Stimulated activated CD8-positive, alpha-beta memory T cell treated with anti-CD3 and anti-CD28 coated beads, Interleukin-4, amount 100 ng/mL, for 48 hours (primary cell): ENCODE measurements at regions not wholly inside any gene's neighbourhood (a gene's known extent, or its start where the extent isn't known, plus 50 kb on each side); places are given as distances from the start of the nearest gene placed in this dataset.
"Not testable (repeated sequence)": the region's sequence is repeated elsewhere in the genome, so short reads cannot be mapped to it uniquely, and the experiment has no call there.

Experiments used
- DNase-seq: peaks from one replicate; pipeline ENCODE4 v3.0.0-alpha.2; 2020

DNA sequence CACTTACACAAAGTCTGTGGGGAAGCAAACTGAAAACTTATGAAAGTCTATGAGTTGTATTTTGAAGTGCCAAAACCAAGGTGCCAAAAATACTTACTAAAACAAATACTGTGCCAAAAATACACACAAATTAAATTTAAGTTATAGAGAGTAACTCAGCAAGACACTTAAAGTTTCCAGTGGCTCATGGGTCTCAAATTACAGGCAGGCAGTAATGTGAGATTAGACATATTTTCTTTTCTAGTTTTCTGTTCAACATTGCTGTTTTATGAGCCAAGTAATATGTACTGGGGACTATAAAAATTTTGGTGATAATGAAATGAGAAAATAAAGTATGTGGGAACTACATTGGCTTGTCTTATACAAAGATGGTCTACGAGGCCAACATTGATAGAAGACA is 172.2 kb upstream of the SNX2 start:
- no peak for DNase-seq

GRCh38 chr5:122605236-122605635 is 169.6 kb upstream of the SNX2 start:
- DNase-seq, result no peak

GRCh38 chr5:122607818-122608217 is 167.1 kb upstream of the SNX2 start:
- DNase-seq, result no peak

- no peak for DNase-seq
These were observed 166.7 kb upstream of the SNX2 start for GRCh38 chr5:122608222-122608621.

DNA sequence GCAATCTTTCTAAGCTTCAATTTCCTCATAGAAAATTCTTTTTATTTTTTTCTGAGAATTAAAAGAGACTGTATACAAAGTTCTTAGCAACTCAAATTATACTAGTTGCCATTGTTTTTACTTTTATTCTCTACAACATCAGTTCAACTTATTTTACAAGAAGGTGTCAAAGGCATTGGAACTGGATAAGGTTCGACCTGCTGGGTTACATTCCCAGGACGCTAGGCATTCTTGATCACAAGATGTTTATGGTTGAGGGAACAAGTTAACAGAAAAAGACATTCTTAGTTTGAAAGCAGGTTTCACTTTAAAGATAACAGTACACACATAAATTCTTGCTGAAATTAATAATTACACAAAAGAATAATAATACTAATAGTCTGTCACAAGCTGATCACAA is 163.5 kb upstream of the SNX2 start:
- DNase-seq, result no peak

- no peak for DNase-seq
These were observed 162.0 kb upstream of the SNX2 start for GRCh38 chr5:122612901-122613300.

DNA sequence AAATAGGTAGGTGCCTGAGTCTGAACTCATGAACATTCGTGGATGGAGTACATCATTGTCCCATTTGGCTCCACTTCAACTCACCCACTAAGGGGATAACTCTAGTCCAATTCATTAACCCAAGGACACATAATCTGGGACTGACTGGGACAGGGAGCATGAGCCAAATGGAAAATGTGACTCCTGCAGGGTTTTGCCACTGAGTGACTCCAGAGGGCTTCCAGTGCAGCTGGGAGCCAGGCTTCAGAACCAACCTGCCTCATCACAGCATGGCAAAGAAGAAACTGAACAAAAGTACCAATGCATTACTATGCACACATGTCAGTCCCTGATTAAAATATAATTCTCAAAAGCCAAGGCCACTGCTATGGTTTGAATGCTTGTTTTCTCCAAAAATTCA is 159.7 kb upstream of the SNX2 start:
- no peak for DNase-seq

DNA sequence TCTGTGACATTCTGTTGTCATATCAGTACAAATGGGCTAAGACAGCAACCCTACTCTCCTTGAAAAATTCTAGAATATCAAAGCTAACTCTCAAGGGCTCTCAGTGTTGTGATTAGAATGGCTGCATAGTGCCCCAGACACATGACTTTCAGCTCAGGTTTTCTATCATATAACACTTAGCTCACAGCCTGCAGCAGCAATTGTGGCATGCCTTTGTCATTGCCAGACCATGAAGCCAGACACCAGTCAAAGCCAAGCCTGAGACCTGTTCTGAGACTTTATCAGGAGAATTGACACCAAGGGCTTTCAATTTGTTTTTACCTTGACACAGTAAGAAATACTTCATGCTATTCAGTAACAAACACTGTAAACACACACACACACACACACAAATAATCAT is 159.0 kb upstream of the SNX2 start:
- no peak for DNase-seq

DNA sequence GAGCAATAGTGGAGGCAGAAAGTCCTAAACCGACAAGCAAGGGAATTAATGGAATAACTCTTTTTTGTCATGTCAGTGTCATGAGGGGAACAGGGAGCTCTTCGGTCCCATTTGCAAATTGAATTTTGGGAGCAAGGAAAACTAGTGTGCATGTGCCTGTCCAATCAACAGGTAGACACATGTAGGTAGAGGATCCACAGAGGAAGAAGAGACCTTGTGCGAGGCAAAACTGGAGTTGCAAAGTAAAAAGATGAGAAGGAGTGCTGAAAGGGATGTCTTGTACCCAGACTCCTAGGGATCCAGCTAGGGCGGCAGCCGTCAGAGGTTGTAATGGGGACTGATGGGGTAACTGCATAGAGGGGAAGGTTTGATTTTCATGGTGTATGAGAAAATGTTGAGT is 156.8 kb upstream of the SNX2 start:
- DNase-seq, result not testable (repeated sequence)

GRCh38 chr5:122620768-122621167 is 154.1 kb upstream of the SNX2 start:
- not testable (repeated sequence) for DNase-seq

DNA sequence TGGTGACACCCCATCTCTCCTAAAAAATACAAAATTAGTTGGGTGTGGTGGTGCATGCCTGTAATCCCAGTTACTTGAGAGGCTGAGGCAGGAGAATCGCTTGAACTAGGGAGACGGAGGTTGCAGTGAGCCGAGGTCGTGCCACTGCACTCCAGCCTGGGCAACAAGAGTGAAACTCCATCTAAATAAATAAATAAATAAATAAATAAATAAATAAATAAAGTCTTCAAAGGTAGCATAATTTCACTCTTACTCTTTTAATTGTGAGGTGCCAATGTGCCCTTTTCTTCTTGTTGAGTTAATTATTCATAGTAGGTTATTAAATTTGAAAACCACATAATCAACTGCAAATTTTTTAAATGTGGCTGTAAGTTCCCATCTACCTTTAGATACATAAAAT is 146.2 kb upstream of the SNX2 start:
- DNase-seq, result not testable (repeated sequence)

- DNase-seq, result no peak
These were observed 145.7 kb upstream of the SNX2 start for GRCh38 chr5:122629121-122629677.

DNA sequence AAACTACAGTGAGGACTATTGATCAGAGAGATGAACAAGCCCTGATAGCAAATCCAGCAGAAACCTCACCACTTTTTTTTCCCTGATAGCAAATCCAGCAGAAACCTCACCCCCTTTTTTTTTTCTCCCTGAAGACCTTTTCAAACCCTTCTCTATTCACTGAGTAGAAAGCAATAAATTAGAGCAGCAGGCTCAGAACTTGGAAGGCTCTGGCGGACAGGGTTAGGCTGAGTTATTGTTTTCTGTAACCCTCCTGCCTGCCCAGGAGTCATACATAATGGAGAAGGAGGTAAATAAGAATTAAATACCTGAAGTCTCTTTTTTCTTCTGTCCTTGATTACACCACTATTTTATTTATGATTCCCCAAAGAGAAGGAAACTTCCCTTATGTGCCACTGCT is 136.3 kb upstream of the SNX2 start:
- no peak for DNase-seq

GRCh38 chr5:122639033-122639432 is 135.8 kb upstream of the SNX2 start:
- no peak for DNase-seq

- DNase-seq, result no peak
These were observed 135.0 kb upstream of the SNX2 start for GRCh38 chr5:122639864-122640263.

DNA sequence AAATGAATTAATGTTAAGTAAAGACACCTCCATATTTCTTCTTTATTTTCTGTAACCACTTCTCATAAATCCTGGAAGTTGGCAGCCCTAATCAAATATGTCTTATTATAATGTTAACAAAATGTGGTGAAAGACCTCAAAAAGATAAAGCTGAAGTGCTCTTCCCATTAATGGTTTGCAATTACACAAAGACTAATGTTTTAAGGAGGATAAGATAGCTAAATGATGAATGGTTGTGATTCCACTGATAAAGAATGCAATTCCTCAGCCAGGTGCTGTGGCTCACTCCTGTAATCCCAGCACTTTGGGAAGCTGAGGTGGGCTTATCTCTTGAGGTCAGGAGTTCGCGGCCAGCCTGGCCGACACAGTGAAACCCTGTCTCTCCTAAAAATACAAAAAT is 125.8 kb upstream of the SNX2 start:
- no peak for DNase-seq

- DNase-seq, result no peak
These were observed 121.5 kb upstream of the SNX2 start for GRCh38 chr5:122653087-122654017.

DNA sequence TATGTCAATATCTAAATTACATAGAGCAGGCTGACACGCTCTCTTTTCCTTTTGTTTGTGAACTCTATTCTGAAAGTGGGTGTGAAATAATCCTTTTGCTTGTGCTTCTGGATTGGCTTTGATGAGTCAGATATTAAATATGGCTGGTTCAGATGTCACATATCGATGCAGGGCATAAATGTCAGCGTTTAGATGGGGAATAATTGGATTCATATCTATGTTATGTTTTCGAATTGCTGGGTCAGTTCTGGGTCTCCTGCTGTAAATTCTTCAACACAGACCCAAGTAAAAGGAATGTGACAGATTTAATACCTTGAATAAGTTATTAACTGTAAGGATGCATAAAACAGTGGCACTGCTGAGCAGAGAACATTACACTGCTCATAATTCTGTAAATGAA is 118.7 kb upstream of the SNX2 start:
- no peak for DNase-seq

DNA sequence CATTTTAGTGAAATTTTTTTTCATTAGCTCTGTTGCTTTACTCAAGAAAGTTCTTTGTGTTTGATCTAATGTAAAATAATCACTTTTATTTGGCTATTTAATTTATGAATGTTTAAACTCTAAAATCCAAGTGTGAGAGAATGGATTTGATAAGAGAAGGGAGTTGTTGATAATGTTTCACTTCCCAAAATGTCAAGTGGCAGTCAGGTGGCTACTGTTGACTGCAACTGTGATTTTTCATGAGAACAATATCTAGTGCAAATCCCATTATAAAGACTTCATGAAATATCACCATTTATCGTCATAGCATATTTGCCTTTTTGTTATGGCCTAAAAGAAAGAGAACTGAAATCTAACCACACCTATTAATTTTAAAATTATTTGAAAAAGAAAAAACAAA is 118.3 kb upstream of the SNX2 start:
- DNase-seq, result no peak

DNA sequence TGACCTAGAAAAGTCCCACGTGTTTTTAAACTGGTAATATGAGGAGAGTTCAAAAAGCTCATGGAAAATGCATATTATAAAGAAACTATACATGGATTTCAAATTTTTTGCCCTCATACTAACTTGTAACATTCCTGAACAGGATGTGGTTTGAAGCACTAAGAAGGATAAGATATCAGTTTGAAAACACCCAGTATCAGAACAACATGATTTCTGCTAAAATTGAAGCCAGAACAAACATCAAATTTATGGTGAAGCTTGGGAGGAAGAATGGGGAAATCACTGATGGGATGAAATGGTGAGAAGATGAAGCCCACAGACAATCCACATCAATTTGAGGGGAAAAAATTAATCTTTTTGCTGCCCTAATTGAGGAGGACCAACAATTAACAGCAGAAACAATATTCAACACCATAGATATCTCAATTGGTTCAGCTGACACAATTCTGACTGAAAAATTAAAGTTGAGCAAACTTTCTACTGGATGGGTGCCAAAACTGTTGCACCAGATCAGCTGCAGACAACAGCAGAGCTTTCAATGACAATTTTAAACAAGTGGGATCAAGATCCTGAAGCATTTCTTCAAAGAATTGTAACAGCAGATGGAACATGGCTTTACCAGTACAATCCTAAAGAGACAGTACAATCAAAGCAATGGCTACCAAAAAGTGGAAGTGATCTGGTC is 113.2 kb upstream of the SNX2 start:
- no peak for DNase-seq

DNA sequence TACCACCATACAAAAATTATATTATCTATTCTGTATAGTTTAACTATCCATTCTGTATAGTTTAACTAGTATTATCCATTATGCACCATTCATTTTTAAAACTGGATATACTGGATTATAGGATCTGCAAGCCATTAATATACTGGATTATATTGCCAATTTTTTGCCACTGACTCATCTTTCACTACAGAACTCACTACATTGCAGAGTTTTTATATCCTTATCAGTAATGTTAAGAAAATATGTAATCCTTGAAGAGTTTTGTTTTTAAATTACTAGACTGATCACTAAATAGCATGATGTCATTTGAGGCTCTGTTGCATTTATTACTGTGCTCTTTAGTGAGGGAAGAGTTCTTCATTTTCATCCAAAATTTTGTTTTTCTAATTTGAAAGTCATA is 109.8 kb upstream of the SNX2 start:
- DNase-seq, result no peak

DNA sequence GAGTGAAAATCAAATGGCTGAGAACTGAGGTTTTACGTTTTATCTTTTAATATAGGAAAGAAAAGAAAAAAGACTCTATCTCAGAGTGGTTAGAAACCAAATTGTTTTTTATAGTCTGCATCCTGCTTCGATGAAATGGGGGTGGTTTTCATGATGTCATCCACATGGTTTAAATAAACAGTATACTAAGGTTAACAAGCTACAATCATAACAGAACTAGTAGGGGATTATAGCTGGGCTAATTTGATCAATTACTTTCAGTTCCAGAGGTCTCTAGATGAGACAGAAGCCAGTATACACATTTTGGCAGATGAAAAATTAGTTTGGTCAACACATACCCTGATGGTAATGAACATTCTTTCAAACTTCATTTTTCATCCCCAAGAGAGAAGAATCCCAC is 106.3 kb upstream of the SNX2 start:
- no peak for DNase-seq

DNA sequence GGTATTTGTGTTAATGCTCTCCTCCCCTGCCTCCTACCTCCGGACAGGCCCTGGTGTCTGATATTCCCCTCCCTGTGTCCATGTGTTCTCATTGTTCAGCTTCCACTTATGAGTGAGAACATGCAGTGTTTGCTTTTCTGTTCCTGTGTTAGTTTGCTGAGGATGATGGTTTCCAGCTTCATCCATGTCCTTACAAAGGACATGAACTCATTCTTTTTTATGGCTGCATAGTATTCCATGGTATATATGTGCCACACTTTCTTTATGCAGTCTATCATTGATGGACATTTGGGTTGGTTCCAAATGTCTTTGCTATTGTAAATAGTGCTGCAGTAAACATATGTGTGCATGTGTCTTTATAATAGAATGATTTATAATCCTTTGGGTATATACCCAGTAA is 105.2 kb upstream of the SNX2 start:
- not testable (repeated sequence) for DNase-seq

GRCh38 chr5:122673343-122673742 is 101.5 kb upstream of the SNX2 start:
- DNase-seq, result no peak
